ENCODE measurements at regions not wholly inside any gene's neighbourhood (a gene's known extent, or its start where the extent isn't known, plus 50 kb on each side); places are given as distances from the start of the nearest gene placed in this dataset.

- peaks cover 0 to 7% (median 3%) of the 10 kb centered on the region in 4 donors for H3K9me3 ChIP-seq
- H3K4me1 ChIP-seq, result no peaks in the 10 kb centered on the region
- H3K4me3 ChIP-seq, result no peak overlapping the region
- no peaks in the 10 kb centered on the region for H3K36me3 ChIP-seq
- ATAC-seq (ENCODE audit: low FRiP score in 2 of 2), result no peak
- no peaks in the 10 kb centered on the region for H3K27me3 ChIP-seq
- 43 to 59% methylated on average over 4 of the region's 4 CpGs for WGBS, 2 donors
- no peak for TF ChIP-seq POLR2AphosphoS5 (IDR thresholded peaks at IDR 0.05)
- TF ChIP-seq EP300 (IDR thresholded peaks at IDR 0.05), result no peak
- TF ChIP-seq POLR2A (IDR thresholded peaks at IDR 0.05), result no peak
- no peak for TF ChIP-seq CTCF (IDR thresholded peaks at IDR 0.05)
- no peak for DNase-seq
- H3K27ac ChIP-seq, result no peak overlapping the region
Measured at GRCh38 chr14:96660667-96661066, 136.5 kb upstream of the VRK1 start.

- peaks cover 0 to 7% (median 3%) of the 10 kb centered on the region in 4 donors for H3K9me3 ChIP-seq
- H3K4me1 ChIP-seq, result no peaks in the 10 kb centered on the region
- no peaks in the 10 kb centered on the region for H3K36me3 ChIP-seq
- H3K27ac ChIP-seq, result no peak overlapping the region
- ATAC-seq (ENCODE audit: low FRiP score in 2 of 2), result peak in 1 of 2 donors; percentile 67
- no peaks in the 10 kb centered on the region for H3K27me3 ChIP-seq
- no peak overlapping the region for H3K4me3 ChIP-seq
- no peak for TF ChIP-seq CTCF (IDR thresholded peaks at IDR 0.05)
- no peak for TF ChIP-seq POLR2AphosphoS5 (IDR thresholded peaks at IDR 0.05)
- no peak for TF ChIP-seq POLR2A (IDR thresholded peaks at IDR 0.05)
- no peak for TF ChIP-seq EP300 (IDR thresholded peaks at IDR 0.05)
- peak in 1 of 2 donors; percentile 35 for DNase-seq
Measured at GRCh38 chr14:96661244-96661969, 135.8 kb upstream of the VRK1 start.

- Histone ChIP-seq H3K27ac (no peak overlapping the region), H3K36me3 (no peaks in the 10 kb centered on the region), H3K27me3 (no peaks in the 10 kb centered on the region), H3K9me3 (no peaks in the 10 kb centered on the region), H3K4me1 (no peaks in the 10 kb centered on the region), H3K4me3 (no peak overlapping the region)
- DNase-seq, result peak; percentile 39 to 40
- WGBS, 2 donors, result 72 to 75% methylated on average over 15 of the region's 15 CpGs
- TF ChIP-seq EP300 (IDR thresholded peaks at IDR 0.05) (no peak), POLR2AphosphoS5 (IDR thresholded peaks at IDR 0.05) (no peak), POLR2A (IDR thresholded peaks at IDR 0.05) (no peak), CTCF (IDR thresholded peaks at IDR 0.05) (no peak)
- ATAC-seq (ENCODE audit: low FRiP score in 2 of 2), result peak in 1 of 2 donors; percentile 27
Measured at GRCh38 chr14:96662116-96662970, 134.8 kb upstream of the VRK1 start.

- Histone ChIP-seq H3K27me3 (no peaks in the 10 kb centered on the region), H3K27ac (no peak overlapping the region), H3K36me3 (no peaks in the 10 kb centered on the region), H3K9me3 (no peaks in the 10 kb centered on the region), H3K4me1 (no peaks in the 10 kb centered on the region), H3K4me3 (no peak overlapping the region)
- TF ChIP-seq EP300 (IDR thresholded peaks at IDR 0.05), result no peak
- no peak for TF ChIP-seq CTCF (IDR thresholded peaks at IDR 0.05)
- 83 to 92% methylated on average over 9 to 19 of the region's 19 CpGs for WGBS, 2 donors
- ATAC-seq (ENCODE audit: low FRiP score in 2 of 2) (peak in 1 of 2 donors; percentile 18), DNase-seq (peak in 1 of 2 donors; percentile 34)
Measured at GRCh38 chr14:96663076-96663475, 134.1 kb upstream of the VRK1 start.

All from upper lobe of left lung (tissue), 6 donors.